ENCODE measurements at regions not wholly inside any gene's neighbourhood (a gene's known extent, or its start where the extent isn't known, plus 50 kb on each side); places are given as distances from the start of the nearest gene placed in this dataset.
"Not testable (repeated sequence)": the region's sequence is repeated elsewhere in the genome, so short reads cannot be mapped to it uniquely, and the experiment has no call there.

GRCh38 chr13:97881556-97881955, 71.9 kb upstream of the IPO5 start:
- no peak for DNase-seq

GRCh38 chr13:97883396-97883795, 70.1 kb upstream of the IPO5 start:
- DNase-seq = peak; percentile 64

- no peak for DNase-seq
Observed at GRCh38 chr13:97884707-97885468, 68.6 kb upstream of the IPO5 start.

GRCh38 chr13:97885641-97886040, 67.8 kb upstream of the IPO5 start:
- no peak for DNase-seq

GRCh38 chr13:97889803-97890202, 63.7 kb upstream of the IPO5 start:
- DNase-seq = no peak

- no peak for DNase-seq
Observed at GRCh38 chr13:97890573-97890972, 62.9 kb upstream of the IPO5 start.

GRCh38 chr13:97891964-97892363, 61.5 kb upstream of the IPO5 start:
- DNase-seq = not testable (repeated sequence)

- peak; percentile 75 for DNase-seq
Observed at GRCh38 chr13:97892717-97893116, 60.8 kb upstream of the IPO5 start.

- DNase-seq = no peak
Observed at GRCh38 chr13:97895383-97895782, 58.1 kb upstream of the IPO5 start.

GRCh38 chr13:97896446-97896845, 57.0 kb upstream of the IPO5 start:
- no peak for DNase-seq

- DNase-seq = no peak
Observed at GRCh38 chr13:97901716-97902115, 51.8 kb upstream of the IPO5 start.
